Astrocyte (in vitro differentiated cells and primary cell): ENCODE measurements at regions not wholly inside any gene's neighbourhood (a gene's known extent, or its start where the extent isn't known, plus 50 kb on each side); places are given as distances from the start of the nearest gene placed in this dataset.

Experiments
- DNase-seq: peaks from one replicate; pipeline ENCODE4 v3.0.0-alpha.2; 2010; ENCODE audit warnings: low read depth
- FAIRE-seq: peaks from 2 replicates; lab custom pipeline; 2011; peaks lifted over from hg19 to GRCh38; lab: Jason Lieb, UNC
- H2AFZ ChIP-seq: 2 replicates; pipeline ENCODE4 v1.6.0; 2012; ENCODE audit warnings: low read depth, low read length, inconsistent platforms
- H3K27ac ChIP-seq: 2 replicates; pipeline ENCODE4 v1.5.1; 2011; ENCODE audit warnings: low read depth, low read length, inconsistent platforms
- H3K27me3 ChIP-seq: 2 replicates; pipeline ENCODE4 v1.6.0; 2011; ENCODE audit warnings: low read length, inconsistent platforms; ENCODE audit not compliant: insufficient read depth
- H3K36me3 ChIP-seq: 2 replicates; pipeline ENCODE4 v1.5.1; 2011; ENCODE audit warnings: low read length, inconsistent platforms; ENCODE audit not compliant: insufficient read depth
- H3K4me1 ChIP-seq: 2 replicates; pipeline ENCODE4 v1.5.1; 2011; ENCODE audit warnings: low read length, inconsistent platforms; ENCODE audit not compliant: insufficient read depth
- H3K4me2 ChIP-seq: 2 replicates; pipeline ENCODE4 v1.6.0; 2012; ENCODE audit warnings: low read length, inconsistent platforms
- H3K4me3 ChIP-seq: 2 replicates; pipeline ENCODE4 v1.5.1; 2011; ENCODE audit warnings: low read depth, mild to moderate bottlenecking, low read length, inconsistent platforms; ENCODE audit not compliant: insufficient read depth
- H3K79me2 ChIP-seq: 2 replicates; pipeline ENCODE4 v1.6.0; 2012; ENCODE audit warnings: mild to moderate bottlenecking, low read length, inconsistent platforms; ENCODE audit not compliant: insufficient read depth
- H3K9ac ChIP-seq: 2 replicates; pipeline ENCODE4 v1.6.0; 2012; ENCODE audit warnings: mild to moderate bottlenecking, low read length, inconsistent platforms
- H3K9me3 ChIP-seq: 2 replicates; pipeline ENCODE4 v1.5.1; 2012; ENCODE audit warnings: low read depth, mild to moderate bottlenecking, low read length, inconsistent platforms; ENCODE audit not compliant: insufficient read depth
- H4K20me1 ChIP-seq: 2 replicates; pipeline ENCODE4 v1.6.0; 2012; ENCODE audit warnings: low read length, inconsistent platforms; ENCODE audit not compliant: insufficient read depth
- H3K27ac Mint-ChIP-seq: one replicate; pipeline ENCODE4 v1.8.0; 2021; ENCODE audit warnings: mild to moderate bottlenecking, mixed read lengths; ENCODE audit not compliant: unreplicated experiment
- H3K27me3 Mint-ChIP-seq: one replicate; pipeline ENCODE4 v1.8.0; 2021; ENCODE audit warnings: low read depth, mixed read lengths; ENCODE audit not compliant: unreplicated experiment
- H3K36me3 Mint-ChIP-seq: one replicate; pipeline ENCODE4 v1.8.0; 2021; ENCODE audit warnings: low read depth, mixed read lengths; ENCODE audit not compliant: unreplicated experiment
- H3K4me1 Mint-ChIP-seq: one replicate; pipeline ENCODE4 v1.8.0; 2021; ENCODE audit warnings: low read depth, mixed read lengths; ENCODE audit not compliant: unreplicated experiment
- H3K4me3 Mint-ChIP-seq: one replicate; pipeline ENCODE4 v1.8.0; 2021; ENCODE audit warnings: mild to moderate bottlenecking, moderate library complexity, mixed read lengths; ENCODE audit not compliant: unreplicated experiment
- H3K9me3 Mint-ChIP-seq: one replicate; pipeline ENCODE4 v1.8.0; 2021; ENCODE audit warnings: mild to moderate bottlenecking, mixed read lengths; ENCODE audit not compliant: unreplicated experiment
- EZH2 ChIP-seq: IDR thresholded peaks from 2 replicates; pipeline ENCODE4 v1.6.1; 2012; ENCODE audit warnings: mild to moderate bottlenecking, low read length, inconsistent platforms; ENCODE audit not compliant: insufficient read depth
- TF ChIP-seq, protein P1 (sequence below): IDR thresholded peaks from 2 replicates; pipeline ENCODE4 v1.5.1; 2011; ENCODE audit warnings: low read depth, mild to moderate bottlenecking, inconsistent platforms, low read length, moderate library complexity; ENCODE audit not compliant: insufficient read depth

DNA sequence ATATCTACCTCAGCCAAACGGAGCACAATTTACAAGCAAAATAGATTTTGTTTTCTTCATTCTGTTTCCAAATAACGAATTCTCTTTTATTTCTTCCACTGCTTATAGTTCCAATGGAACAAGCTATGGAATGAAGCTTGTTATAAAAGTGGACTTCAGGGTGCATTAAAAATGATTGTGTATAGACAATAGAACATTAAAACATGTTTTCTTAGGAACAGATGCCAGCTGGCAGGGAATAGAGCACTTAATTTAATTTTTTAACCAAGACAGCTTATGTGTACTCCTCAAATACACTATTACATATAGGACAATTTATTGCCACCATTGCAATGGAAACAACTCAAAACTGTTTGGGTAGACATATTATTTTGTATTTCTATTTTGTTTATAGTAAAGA lies 860.1 kb upstream of the TYRP1 start:
- FAIRE-seq = no peak
- no peak overlapping the region for H3K4me2 ChIP-seq
- H3K36me3 ChIP-seq = no peaks in the 10 kb centered on the region
- H2AFZ ChIP-seq = no peak overlapping the region
- H3K9ac ChIP-seq = no peak overlapping the region
- H3K4me1 Mint-ChIP-seq = no peaks in the 10 kb centered on the region
- TF ChIP-seq EZH2 = no peak
- TF ChIP-seq, protein P1, sequence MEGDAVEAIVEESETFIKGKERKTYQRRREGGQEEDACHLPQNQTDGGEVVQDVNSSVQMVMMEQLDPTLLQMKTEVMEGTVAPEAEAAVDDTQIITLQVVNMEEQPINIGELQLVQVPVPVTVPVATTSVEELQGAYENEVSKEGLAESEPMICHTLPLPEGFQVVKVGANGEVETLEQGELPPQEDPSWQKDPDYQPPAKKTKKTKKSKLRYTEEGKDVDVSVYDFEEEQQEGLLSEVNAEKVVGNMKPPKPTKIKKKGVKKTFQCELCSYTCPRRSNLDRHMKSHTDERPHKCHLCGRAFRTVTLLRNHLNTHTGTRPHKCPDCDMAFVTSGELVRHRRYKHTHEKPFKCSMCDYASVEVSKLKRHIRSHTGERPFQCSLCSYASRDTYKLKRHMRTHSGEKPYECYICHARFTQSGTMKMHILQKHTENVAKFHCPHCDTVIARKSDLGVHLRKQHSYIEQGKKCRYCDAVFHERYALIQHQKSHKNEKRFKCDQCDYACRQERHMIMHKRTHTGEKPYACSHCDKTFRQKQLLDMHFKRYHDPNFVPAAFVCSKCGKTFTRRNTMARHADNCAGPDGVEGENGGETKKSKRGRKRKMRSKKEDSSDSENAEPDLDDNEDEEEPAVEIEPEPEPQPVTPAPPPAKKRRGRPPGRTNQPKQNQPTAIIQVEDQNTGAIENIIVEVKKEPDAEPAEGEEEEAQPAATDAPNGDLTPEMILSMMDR = no peak
- H3K4me3 ChIP-seq = no peak overlapping the region
- H3K79me2 ChIP-seq = no peaks in the 10 kb centered on the region
- no peak for DNase-seq
- no peak overlapping the region for H3K4me3 Mint-ChIP-seq
- no peaks in the 10 kb centered on the region for H3K4me1 ChIP-seq
- no peak overlapping the region for H3K27ac ChIP-seq
- H3K9me3 Mint-ChIP-seq = peaks cover 4% of the 10 kb centered on the region
- no peaks in the 10 kb centered on the region for H3K27me3 ChIP-seq
- no peaks in the 10 kb centered on the region for H3K36me3 Mint-ChIP-seq
- H4K20me1 ChIP-seq = no peaks in the 10 kb centered on the region
- H3K27me3 Mint-ChIP-seq = no peaks in the 10 kb centered on the region
- H3K27ac Mint-ChIP-seq = no peak overlapping the region
- H3K9me3 ChIP-seq = no peaks in the 10 kb centered on the region

GRCh38 chr9:11868795-11869194 lies 824.4 kb upstream of the TYRP1 start:
- no peaks in the 10 kb centered on the region for H3K27me3 Mint-ChIP-seq
- Histone ChIP-seq H3K4me3 (no peak overlapping the region), H4K20me1 (no peaks in the 10 kb centered on the region), H3K36me3 (no peaks in the 10 kb centered on the region), H3K79me2 (no peaks in the 10 kb centered on the region), H2AFZ (no peak overlapping the region), H3K4me1 (no peaks in the 10 kb centered on the region), H3K27me3 (no peaks in the 10 kb centered on the region), H3K27ac (no peak overlapping the region), H3K4me2 (no peak overlapping the region), H3K9ac (no peak overlapping the region), H3K9me3 (no peaks in the 10 kb centered on the region)
- FAIRE-seq = no peak
- no peaks in the 10 kb centered on the region for H3K4me1 Mint-ChIP-seq
- H3K9me3 Mint-ChIP-seq = no peaks in the 10 kb centered on the region
- no peak for TF ChIP-seq EZH2
- TF ChIP-seq, protein P1 = no peak
- H3K27ac Mint-ChIP-seq = no peak overlapping the region
- no peak for DNase-seq
- no peak overlapping the region for H3K4me3 Mint-ChIP-seq
- H3K36me3 Mint-ChIP-seq = no peaks in the 10 kb centered on the region

DNA sequence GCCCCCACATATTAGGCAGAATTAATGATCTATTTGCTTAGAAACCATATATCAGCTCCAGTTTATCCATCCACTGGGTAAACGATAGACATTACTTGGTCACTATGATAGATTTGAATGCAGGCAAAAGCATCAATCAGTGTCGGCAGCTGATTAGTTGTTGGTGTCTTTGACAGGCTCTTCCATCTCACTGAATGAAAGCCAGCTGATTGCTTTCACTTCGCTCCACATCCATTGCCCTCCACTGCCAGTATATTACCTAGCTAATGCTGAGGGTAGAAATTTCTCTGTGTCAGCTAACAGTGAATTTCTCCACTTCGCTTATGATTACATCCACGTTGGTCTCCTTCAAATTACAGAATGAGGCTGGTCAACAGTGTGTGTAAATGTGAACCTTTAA lies 821.3 kb upstream of the TYRP1 start:
- TF ChIP-seq, protein P1 = no peak
- TF ChIP-seq EZH2 = no peak
- Histone ChIP-seq H3K9me3 (no peaks in the 10 kb centered on the region), H3K27me3 (no peaks in the 10 kb centered on the region), H3K9ac (no peak overlapping the region), H3K36me3 (no peaks in the 10 kb centered on the region), H3K27ac (no peak overlapping the region), H3K4me3 (no peak overlapping the region), H2AFZ (no peak overlapping the region), H3K79me2 (no peaks in the 10 kb centered on the region), H3K4me2 (no peak overlapping the region), H4K20me1 (no peaks in the 10 kb centered on the region), H3K4me1 (no peaks in the 10 kb centered on the region)
- no peaks in the 10 kb centered on the region for H3K9me3 Mint-ChIP-seq
- no peak for FAIRE-seq
- no peak overlapping the region for H3K4me3 Mint-ChIP-seq
- H3K4me1 Mint-ChIP-seq = no peaks in the 10 kb centered on the region
- DNase-seq = no peak
- no peaks in the 10 kb centered on the region for H3K36me3 Mint-ChIP-seq
- no peaks in the 10 kb centered on the region for H3K27me3 Mint-ChIP-seq
- H3K27ac Mint-ChIP-seq = no peak overlapping the region
